GM18526 (cell line): ENCODE measurements at regions not wholly inside any gene's neighbourhood (a gene's known extent, or its start where the extent isn't known, plus 50 kb on each side); places are given as distances from the start of the nearest gene placed in this dataset.

ENCODE experiments used
- POLR2A ChIP-seq: IDR thresholded peaks from 3 replicates; pipeline ENCODE4 v1.6.1; 2011; ENCODE audit not compliant: insufficient read length; ENCODE audit errors: extremely low read depth

- TF ChIP-seq POLR2A = no peak
Observed at GRCh38 chr14:76974365-76974764, 54.1 kb downstream of the IRF2BPL start.

- no peak for TF ChIP-seq POLR2A
Observed at GRCh38 chr14:76971549-76971948, 57.0 kb downstream of the IRF2BPL start.

DNA sequence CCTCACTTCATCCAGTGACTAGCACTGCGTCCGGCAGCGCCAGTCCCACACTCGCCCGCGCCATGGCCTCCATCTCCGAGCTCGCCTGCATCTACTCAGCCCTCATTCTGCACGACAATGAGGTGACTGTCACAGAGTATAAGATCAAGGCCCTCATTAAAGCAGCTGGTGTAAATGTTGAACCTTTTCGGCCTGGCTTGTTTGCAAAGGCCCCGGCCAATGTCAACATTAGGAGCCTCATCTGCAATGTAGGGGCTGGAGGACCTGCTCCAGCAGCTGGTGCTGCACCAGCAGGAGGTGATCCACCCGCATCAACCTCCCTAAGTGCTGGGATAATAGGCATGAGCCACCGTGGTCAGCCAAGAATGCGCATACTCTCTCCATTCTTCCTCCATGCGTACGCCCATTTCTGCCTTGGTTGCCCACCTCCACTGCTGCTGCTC is 59.9 kb downstream of the IRF2BPL start:
- TF ChIP-seq POLR2A = no peak

DNA sequence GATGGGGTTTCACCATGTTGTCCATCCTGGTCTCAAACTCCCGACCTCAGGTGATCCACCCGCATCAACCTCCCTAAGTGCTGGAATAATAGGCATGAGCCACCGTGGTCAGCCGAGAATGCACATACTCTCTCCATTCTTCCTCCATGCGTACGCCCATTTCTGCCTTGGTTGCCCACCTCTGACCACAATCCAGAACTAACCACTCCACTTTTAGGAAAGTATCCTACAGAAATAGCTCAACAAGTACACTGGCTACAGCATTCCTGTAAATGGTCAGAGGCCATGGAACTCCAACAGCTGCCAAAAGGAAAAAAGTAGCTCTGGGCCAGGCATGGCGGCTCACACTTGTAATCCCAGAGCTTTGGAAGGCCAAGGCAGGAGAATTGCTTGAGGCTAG is 60.7 kb downstream of the IRF2BPL start:
- no peak for TF ChIP-seq POLR2A

DNA sequence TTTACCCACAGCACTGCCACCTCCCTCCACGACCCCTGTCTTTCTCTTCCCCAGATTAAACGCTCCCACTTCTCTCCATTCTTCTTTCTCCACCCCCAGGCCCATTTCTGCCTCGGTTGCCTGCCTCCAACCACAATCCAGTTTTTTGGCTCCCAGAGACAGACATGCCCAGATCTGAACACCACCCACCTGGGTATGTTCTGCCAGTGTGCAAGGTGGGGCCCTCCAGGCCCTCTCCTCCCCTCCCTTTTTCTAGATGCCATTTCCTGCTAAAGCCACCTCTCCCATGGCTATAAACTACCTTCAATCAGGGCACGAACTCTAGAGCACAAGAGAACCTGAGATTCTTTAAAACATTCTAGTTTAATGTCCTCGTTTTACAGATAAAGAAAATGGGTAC is 63.3 kb downstream of the IRF2BPL start:
- no peak for TF ChIP-seq POLR2A

DNA sequence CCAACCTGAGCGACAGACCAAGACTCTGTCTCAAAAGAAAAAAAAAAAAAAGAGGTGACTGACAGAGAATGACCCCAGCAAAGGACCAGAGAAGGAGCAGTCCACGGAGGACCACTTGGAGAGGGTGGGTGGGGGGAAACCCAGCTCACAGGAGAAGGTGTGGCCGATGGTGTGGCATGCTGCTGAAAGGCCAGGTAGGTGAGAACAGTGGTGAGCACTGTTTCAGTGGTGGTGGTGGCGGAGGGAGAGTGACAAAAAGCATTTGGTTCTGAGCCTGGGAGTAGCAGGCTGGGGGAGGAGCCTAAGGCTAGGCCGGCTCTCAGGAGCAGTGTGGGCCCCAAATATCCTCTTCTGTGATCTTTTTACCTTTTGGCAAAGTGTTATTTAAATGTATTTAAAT is 63.8 kb downstream of the IRF2BPL start:
- no peak for TF ChIP-seq POLR2A

- no peak for TF ChIP-seq POLR2A
Observed at GRCh38 chr14:76963372-76963771, 65.1 kb downstream of the IRF2BPL start.

- TF ChIP-seq POLR2A = no peak
Observed at GRCh38 chr14:76962303-76962660, 66.2 kb downstream of the IRF2BPL start.

DNA sequence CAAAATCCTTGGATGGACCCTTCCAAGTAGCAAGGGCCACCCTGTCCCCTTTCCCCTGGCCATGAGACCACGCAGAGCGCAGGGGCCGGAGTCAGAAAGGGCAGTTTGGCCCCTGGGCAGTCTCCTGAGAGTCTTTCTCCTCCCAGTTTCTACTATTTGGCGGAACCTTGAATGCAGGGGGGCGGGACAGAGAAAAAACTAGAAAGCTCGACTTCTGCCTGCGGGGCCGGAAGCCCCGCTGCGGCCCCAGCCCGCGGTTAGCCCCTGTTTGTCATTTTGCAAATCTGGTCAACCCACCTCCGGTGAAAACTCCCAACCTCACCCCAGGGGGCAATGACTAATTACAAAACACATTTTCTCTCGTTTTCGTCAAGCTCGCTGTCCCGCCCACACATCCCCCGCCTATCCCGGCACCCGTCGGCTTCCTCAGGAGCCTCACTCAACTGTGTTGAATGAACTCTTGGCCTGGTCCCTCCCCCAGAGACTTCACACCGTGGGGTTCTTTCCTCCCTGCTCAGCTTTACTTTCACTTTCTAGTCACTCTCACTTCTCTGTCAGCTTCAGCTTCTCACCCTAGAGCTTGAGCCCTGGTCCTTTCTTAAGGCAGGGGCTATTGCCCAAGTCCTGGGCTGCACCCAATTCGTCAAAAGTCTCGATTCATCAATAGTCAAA is 66.7 kb downstream of the IRF2BPL start:
- TF ChIP-seq POLR2A = peak; percentile 29

DNA sequence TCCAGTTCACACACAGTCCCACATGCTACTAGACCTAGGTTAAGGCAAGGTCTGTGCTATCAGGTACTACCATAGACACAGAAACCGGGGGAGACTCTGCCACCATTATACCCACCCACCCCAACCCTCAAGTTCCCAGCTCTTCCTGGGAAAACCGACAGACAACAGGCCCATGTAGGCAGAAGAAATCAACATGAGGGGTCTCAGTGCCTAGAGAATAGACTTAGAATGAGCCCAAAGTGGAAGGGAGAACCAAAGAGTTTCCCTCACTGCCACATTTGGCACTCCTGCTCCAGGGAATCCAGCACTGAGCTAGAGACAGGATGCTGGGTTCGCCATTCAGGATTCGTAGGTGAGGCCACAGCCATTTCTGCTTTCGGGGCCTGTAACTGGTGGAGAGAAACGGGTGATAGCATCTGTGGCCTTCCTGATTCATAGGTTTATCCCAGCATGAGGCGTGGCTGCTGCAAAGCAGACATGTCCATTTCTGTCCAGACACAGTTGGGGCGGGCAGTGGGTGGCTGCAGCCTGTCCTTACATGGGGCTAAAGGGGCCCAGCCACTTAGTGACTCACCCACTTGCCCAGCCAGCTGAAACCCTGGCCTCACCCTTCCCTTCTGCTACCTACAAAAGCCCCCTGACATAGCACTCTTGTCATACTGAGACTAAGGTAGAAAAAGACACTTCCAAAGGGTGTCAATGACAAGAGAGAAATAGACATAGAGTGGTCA is 69.4 kb downstream of the IRF2BPL start:
- TF ChIP-seq POLR2A = peak; percentile 17

DNA sequence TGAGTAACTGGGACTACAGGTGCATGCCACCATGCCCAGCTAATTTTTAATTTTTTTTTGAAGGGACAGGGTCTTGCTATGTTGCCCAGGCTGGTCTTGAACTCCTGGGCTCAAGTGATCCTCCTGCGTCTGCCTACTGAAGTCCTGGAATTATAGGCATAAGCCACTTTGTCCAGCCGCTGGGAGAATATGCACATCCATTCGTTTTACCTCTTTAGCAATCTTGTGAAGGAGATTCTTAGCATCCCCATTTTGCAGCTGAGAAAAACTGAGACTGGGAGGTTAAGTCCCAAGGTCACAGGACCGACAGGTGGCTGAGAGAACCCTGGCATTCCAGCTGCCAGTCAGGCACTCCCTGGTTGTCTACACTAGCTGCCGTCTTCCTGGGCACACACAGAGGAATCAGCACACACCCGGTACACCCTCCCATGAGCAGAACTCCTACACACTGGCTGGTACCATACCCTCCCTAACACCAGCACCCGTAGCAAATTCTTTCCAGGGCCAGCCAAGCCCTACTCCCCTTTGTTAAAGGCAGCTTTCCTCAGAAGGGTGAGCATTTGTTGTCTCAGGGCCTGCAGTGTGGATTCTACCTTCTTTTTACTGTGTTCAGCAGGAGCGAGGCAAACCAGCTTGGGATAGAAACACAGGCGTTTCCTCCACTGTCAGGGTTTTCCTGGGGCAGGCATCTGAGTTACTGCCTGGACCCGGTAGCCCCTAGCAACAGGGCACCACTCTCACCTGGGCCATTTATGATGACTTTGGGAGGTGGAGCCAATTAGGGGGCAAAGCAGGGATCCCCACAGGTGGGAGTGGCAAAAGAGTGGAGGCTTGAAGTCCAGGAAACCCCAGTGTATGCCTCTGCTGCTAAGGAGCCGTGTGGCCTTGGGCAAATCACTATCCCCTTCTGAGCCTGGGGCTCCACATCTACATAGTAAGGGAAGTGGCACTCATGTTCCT is 70.2 kb downstream of the IRF2BPL start:
- no peak for TF ChIP-seq POLR2A

DNA sequence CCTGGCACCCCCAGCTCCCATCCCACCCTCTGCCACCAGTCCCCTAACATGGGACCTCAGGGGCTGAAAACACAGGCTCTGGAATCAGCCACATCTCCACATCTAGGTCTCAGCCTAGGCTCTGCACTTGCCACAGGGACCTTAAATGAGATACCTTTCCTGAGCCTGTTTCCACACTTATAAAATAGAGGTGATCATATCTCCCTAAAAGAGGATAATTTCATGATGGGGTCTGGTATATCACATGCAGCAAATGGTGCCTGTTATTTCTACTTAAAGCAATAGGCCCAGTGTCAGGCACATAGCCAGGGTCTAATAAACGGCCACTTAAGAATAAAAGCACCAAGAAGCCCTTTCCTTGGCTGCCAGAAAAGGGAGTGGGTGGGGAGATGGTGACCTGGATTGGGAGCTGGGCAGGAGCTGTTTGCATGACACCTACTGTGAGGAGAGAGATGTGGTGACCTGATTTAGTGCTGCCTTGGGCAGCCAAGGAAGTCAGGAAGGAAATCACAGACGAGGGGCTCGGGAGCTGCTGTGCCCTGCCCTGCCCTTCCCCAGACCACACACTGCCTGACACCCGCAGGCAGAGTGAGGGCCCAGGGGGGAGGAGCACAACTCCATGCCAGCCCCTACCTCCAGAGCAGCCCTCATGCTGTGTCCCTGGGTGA is 71.2 kb downstream of the IRF2BPL start:
- TF ChIP-seq POLR2A = peak; percentile 31

- TF ChIP-seq POLR2A = peak; percentile 42
Observed at GRCh38 chr14:76956316-76957090, 72.0 kb downstream of the IRF2BPL start.

DNA sequence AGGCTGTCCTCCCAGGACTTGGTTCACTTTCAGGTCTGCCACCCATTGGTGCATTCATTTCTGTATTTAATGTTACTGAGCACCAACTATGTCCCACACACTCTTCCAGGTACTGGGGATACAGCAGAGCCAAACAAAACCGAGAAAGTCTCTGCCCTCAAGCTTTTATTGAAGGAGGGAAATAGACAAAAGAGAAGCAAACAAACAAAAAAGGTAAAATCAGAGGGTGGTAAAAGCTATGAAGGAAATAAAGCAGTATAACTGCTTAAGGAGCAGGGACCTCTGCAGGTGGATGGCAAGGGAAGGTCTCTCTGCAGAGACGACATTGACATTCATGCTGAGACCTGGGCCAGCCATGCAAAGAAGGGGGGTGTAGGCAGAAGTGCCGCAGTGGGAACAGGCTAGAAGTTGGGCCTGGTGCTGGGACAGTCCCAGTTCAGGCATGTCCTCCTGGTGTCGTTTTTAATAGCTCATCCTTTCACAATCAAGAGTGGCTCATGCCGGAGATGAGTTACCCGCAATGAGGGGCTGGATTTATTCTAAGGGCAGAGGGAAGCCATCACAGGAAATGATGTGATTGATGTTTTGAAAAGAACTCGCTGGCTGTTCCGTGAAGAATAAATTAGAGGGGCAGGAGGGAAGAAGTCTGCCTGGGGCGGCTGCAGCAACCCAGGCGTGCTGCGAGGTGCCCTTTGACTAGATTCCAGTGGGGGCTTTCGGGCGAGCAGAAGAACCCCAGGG is 72.8 kb downstream of the IRF2BPL start:
- TF ChIP-seq POLR2A = peak; percentile 47
